Stimulated activated CD8-positive, alpha-beta memory T cell treated with anti-CD3 and anti-CD28 coated beads, Interleukin-15, amount 100 ng/mL, for 4 hours (primary cell): ENCODE measurements at regions not wholly inside any gene's neighbourhood (a gene's known extent, or its start where the extent isn't known, plus 50 kb on each side); places are given as distances from the start of the nearest gene placed in this dataset.

Experiments
- DNase-seq, 2 donors: peaks; one replicate each; pipeline ENCODE4 v3.0.0-alpha.2; 2020; ENCODE audit warnings: low read depth in 2 of 2

GRCh38 chr10:128556182-128557110 lies 430.2 kb upstream of the MKI67 start:
- no peak for DNase-seq

- no peak for DNase-seq
Measured at GRCh38 chr10:128557149-128557710, 431.0 kb upstream of the MKI67 start.

- no peak for DNase-seq
Measured at GRCh38 chr10:128560406-128560805, 434.2 kb upstream of the MKI67 start.

GRCh38 chr10:128560993-128561392 lies 434.8 kb upstream of the MKI67 start:
- no peak for DNase-seq

- DNase-seq, result no peak
Measured at GRCh38 chr10:128563387-128563786, 437.2 kb upstream of the MKI67 start.

- DNase-seq, result no peak
Measured at GRCh38 chr10:128563904-128564303, 437.7 kb upstream of the MKI67 start.

- no peak for DNase-seq
Measured at GRCh38 chr10:128566361-128566968, 440.2 kb upstream of the MKI67 start.

GRCh38 chr10:128567551-128567950 lies 441.3 kb upstream of the MKI67 start:
- no peak for DNase-seq

- no peak for DNase-seq
Measured at GRCh38 chr10:128568041-128568440, 441.8 kb upstream of the MKI67 start.

- DNase-seq, result no peak
Measured at GRCh38 chr10:128568491-128568890, 442.3 kb upstream of the MKI67 start.

GRCh38 chr10:128568990-128569945 lies 443.0 kb upstream of the MKI67 start:
- DNase-seq, result no peak

GRCh38 chr10:128570319-128570995 lies 444.2 kb upstream of the MKI67 start:
- no peak for DNase-seq

- no peak for DNase-seq
Measured at GRCh38 chr10:128571071-128571470, 444.8 kb upstream of the MKI67 start.

GRCh38 chr10:128571745-128572144 lies 445.5 kb upstream of the MKI67 start:
- no peak for DNase-seq

GRCh38 chr10:128572696-128573095 lies 446.5 kb upstream of the MKI67 start:
- DNase-seq, result no peak

- no peak for DNase-seq
Measured at GRCh38 chr10:128573281-128573845, 447.1 kb upstream of the MKI67 start.

- DNase-seq, result no peak
Measured at GRCh38 chr10:128573986-128574385, 447.8 kb upstream of the MKI67 start.

GRCh38 chr10:128574581-128575210 lies 448.5 kb upstream of the MKI67 start:
- no peak for DNase-seq

- DNase-seq, result no peak
Measured at GRCh38 chr10:128575761-128576160, 449.5 kb upstream of the MKI67 start.

- no peak for DNase-seq
Measured at GRCh38 chr10:128576336-128576735, 450.1 kb upstream of the MKI67 start.
